IPS-11a (cell line): ENCODE measurements at regions not wholly inside any gene's neighbourhood (a gene's known extent, or its start where the extent isn't known, plus 50 kb on each side); places are given as distances from the start of the nearest gene placed in this dataset.

ENCODE experiments used
- H3K4me3 ChIP-seq: one replicate; pipeline ENCODE4 v1.5.1; 2013; ENCODE audit warnings: low read depth, low read length, control low read depth

DNA sequence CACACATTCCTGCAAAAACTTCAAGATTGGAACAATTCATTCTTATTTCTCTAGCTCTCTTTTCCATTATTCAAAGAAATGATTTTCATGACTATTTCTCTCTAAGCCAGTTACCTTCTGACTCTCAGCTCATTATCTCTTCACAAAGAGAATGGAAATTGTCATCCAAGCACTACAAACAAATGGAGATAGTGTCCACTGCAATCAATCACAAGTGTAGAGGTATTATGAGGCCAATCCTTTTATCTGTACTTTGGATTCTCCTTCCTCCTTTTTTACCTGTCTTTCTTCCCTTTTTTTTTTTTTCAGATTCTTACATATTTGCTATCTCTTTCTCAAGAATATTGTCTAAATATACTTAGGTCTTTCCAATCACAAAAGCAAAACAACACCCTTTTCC, 497.7 kb upstream of the MEF2C start:
- H3K4me3 ChIP-seq: no peak overlapping the region

GRCh38 chr5:89377767-89378455, 494.9 kb upstream of the MEF2C start:
- H3K4me3 ChIP-seq: no peak overlapping the region

DNA sequence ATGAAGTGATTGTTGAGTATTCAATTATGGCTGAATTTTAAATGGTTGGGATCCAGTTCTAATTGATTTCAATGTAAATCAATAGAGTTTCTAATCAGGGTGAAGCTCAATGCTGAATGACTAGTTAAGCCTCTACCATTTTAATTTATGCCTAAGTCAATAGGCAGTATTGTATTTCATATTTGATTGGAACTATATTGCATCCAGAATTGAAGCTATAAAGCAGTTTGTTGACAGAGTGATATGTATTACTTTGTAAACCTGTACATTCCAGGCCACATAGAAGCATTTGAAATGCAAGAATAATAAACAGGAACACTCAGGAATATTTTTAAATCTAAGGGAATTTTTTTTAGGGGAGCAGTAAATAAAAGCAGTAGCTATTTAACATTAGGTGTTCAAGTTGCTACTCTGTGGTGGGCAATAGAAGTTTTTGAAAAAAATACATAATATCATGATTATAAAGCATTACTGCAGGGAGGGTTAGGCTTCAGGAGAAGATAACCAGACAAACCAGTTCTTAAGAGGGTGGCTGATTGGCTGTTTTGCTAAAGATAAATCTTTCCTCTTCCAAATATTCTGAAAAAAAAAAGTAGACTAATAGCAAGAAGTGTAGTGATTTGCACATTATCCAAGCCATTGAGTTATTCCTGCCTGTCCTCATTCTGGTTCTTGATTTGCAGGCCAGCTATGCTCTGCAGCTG, 492.0 kb upstream of the MEF2C start:
- no peak overlapping the region for H3K4me3 ChIP-seq

DNA sequence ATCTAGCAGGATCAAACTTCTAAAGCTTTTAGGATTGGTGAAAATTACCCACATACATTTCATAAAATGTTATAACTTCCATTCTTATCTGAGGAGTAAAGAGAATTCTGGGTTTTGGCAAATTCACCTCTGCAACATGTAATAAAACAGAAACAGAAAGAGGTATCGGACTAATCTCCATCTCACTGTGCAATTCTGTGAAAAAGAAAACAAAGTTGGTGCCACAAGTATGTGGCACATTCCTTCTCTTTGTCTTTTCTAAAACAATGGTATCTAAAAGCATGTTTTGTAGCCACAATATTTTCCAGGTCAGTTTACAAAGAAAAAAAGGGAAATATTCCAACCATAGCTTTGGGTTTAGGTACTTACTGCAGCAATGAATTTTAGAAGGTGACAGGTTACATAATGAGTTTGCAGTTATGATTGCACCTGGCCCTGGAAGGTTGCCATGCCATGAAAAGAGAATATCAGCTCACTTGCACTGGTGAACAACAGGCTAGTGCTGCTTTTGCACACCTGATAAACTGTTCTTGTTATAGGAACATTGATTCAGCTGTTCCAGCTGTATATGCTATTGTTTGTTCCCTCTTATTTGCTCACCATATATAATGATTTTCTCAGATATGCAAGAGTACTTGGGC, 491.3 kb upstream of the MEF2C start:
- H3K4me3 ChIP-seq: no peak overlapping the region

DNA sequence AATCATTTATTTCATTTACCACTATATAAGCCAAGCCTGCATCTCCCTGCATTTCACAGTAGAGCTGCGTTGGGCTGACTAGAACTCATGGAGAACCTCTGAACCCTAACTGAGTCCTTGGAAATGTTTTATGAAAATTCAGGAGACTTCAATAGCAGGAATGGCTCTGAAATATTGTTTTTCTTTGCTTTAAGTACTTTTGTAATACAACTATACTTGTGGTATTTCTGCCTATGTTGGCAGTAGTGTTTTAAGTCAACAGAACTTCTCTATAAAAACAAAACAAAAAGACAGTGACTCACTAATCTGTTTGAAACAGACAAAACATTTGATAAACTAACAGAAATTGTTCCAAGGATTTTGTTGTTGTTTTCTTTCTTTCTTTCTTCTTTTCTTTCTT, 489.2 kb upstream of the MEF2C start:
- H3K4me3 ChIP-seq: no peak overlapping the region

DNA sequence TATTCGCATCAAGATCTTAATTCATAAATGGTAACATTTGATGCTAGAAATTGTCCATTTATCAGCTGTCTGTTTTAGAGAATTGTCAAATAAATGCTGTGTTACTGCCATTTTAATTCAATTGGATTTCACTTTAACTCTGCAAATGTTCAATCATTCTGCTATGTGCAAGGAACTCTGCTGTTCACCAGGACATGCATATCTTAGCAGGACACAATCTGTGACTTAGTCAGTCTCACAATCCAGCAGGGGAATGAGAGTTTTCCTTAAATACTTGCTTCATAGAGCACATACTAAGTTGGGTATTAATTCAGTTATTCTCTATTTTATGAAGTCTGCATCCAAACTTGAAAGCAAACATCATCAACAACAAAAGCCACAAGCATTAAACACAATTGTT, 488.7 kb upstream of the MEF2C start:
- H3K4me3 ChIP-seq: no peak overlapping the region

DNA sequence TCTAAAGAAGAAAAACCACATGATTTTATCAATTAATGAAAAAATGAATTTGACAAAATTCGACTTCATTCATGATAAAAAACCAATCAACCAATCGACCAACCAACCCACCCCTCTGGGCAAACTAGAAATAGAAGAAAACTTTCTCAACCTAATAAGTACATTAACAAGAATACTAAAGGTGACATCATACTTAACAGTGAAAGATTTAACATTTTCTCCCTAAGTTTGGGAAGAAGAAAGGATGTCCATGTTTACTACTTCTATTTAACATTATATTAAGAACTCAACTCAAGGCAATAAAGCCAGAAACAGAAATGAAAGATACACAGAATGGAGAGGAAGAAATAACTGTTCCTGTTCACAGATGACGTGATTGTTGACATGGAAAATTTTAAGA, 476.1 kb upstream of the MEF2C start:
- no peak overlapping the region for H3K4me3 ChIP-seq

DNA sequence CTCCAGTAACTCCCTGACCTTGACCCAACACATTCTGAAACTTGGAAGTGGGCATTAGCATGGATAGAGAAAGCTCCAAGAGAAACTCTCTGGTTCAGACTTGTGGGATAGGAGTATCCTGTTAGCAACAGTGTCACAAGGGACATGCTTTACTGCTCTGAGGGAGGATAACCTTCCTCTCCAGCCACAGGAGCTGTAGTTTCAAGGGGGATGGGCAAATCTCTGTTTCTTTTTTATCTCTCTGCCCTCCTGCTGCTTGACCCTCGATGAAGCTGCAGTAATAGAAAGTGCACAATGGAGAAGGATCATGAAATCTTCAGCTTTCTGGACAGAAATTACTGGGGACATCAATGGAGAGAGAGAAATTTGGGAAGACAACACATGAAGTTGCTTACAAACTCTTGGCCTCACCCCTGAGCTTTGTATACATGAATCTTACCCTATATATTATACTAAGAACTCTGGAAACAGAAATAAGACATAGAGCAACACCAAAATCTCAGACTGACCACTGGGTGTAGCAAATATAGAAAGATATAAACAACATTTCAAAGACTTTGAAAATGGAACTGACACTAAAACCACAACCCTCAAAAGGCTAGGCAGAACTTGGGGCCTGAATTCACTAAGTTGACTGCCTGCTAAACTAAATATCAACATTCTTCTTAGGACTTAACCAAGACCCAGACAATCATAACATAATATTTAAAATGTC, 471.0 kb upstream of the MEF2C start:
- no peak overlapping the region for H3K4me3 ChIP-seq

DNA sequence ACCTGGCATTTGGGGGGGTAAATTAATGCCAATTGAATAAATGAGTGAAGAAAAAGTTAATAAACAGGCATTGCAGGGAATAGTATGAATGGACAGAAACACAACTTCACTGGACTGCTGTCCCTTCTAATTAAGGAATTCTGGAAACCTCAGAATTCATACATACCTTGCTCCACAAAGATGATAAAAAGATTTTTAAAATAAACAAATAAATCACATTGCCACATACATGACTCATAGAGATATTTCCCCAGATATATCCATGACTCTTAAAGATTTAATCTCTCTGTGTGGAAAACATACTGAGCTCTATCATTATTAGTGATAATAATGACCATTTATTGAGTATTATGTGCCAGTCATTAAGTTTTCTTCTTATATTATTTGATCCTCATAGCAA, 469.0 kb upstream of the MEF2C start:
- H3K4me3 ChIP-seq: no peak overlapping the region

DNA sequence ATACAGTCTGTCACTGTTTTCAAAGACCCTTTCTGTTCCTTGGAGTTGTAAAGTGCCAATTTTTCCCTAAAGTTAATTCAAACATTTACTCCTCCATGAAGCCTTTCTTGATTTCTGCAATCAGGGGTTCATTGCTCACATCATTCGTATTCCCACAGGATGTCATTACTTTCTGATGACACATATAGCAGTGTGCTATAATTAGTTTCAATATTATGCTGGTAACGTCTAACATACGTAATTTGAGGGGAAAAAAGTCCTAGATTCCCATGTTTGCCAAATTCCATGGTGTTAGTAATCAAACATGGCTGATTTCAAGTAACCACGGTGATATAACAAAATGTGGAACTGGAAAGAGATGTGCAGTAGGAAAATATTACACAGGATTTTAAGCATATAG, 468.2 kb upstream of the MEF2C start:
- H3K4me3 ChIP-seq: no peak overlapping the region

- H3K4me3 ChIP-seq: no peak overlapping the region
Observed at GRCh38 chr5:89350684-89351083, 467.7 kb upstream of the MEF2C start.

- H3K4me3 ChIP-seq: no peak overlapping the region
Observed at GRCh38 chr5:89349246-89349980, 466.4 kb upstream of the MEF2C start.

DNA sequence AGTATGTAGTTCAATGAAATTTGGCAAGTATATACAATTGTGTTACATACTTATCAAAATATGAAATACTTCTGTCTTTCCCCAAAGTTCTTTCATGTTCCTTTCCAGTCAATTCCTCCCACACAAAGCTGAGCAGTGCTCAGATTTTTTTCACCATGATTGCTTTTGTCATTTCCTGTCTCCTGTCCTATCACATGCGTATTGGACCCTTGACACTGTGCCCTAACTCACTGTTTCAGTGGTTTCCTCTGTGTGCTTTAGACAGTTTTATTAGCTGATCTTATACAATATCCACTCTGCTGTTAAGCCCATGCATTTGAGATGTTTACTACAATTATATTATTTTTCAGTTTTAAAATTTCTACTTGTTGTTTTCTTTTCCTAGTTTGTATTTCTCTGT, 463.6 kb upstream of the MEF2C start:
- H3K4me3 ChIP-seq: no peak overlapping the region

DNA sequence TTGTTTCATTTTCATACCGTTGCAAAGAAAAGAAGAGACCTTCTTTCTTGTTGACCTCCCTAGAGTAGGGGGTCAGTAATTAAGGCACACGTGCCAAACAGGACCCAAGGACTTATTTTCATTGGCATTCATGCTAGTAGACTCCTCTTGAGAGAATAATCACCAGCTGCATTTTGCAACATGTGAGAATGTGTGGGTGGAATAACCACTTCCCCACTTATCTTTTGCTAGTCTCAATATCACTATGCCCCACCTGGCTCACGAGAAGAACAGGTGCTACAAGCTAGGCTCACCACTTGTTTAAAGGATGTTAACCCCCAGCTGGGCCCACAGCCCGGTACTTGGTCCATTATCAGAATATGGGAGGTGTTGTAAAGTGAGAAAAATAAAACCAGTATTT, 460.7 kb upstream of the MEF2C start:
- no peak overlapping the region for H3K4me3 ChIP-seq

DNA sequence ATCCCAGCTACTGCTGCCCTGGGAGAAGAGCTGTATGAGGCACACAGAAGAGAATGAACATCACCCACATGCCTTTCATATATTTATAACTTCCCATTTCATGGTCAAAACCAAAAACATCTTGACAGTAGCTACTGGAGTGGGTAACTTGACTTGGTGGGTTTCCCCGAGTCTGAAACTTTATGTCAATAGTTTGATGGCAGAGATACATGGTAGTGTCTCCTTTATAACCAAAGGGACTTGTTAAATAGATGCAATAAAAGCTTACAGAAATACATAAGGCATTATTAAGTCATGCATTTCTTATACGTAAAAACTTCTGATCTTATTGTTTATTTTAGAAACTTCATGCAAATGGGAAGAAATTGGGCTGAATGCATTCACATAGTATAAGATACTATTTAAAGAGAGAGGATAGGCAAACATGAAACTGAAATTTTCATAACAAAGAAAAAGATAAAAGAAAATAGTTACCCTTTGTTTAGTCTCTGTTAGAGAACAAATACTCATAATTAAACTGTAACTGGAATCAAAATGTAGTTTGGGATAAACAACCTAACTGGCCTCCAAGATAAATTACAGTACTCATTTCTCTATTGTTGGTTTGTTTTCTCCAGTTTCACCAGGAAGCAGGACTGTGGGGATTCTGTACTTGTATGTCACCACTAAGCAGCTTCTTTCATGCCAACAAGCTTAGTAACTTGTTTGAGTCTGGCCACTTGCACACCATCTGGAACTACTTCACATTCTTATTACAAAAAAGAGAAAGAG, 459.3 kb upstream of the MEF2C start:
- H3K4me3 ChIP-seq: no peak overlapping the region

DNA sequence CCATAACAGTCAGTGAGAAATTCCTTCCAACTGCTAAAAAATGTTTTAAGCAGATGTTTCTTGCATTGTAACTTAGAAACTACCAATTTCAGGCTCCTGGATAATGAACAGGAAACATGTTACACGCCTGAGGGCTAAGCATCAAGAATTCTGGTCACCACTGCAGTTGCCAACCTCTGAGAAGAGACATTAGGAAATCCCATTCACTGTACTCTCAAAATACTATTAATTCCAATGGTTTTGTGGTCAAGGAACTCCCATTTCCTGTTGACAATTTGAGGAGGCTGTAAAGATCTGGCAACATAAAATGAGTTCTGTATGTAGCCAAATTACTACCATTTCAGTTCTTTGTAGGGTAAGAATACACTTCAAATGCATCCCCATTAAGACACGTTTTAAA, 456.0 kb upstream of the MEF2C start:
- no peak overlapping the region for H3K4me3 ChIP-seq

DNA sequence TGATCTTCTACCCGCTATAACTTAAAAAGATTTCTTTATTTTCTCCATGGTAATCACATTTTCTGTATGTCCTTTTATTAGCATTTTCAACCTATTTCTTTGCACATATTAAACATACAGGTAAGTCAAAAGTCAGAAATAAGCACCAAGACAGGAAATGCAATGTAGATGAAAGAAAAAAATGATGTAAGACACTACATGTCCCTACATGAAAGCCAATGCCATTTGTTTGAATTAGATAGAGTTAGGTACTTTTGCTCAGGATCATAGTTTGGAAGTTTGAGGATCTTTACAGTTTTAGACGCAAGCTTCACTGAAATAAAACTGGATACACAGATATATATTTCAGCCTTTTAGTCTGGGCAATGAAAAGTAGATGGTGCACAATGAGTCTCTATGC, 453.1 kb upstream of the MEF2C start:
- no peak overlapping the region for H3K4me3 ChIP-seq

DNA sequence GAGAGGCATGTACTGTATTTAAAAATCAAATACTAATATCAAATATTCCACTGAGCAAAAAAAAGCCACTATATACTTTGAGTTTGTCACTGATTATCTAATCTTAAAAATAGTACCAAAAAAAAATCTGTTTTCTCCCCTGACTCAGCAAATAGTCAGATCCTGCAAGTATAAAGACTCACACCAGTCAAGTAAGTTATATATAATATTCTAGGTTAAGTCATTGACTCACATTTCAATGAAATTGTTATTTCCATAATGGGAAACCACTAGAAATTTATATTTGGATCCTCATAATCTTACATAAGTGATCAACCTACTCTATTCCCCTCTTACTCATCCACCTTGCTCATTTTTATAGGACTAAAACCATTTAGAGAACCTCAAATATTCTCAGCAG, 447.2 kb upstream of the MEF2C start:
- H3K4me3 ChIP-seq: no peak overlapping the region

DNA sequence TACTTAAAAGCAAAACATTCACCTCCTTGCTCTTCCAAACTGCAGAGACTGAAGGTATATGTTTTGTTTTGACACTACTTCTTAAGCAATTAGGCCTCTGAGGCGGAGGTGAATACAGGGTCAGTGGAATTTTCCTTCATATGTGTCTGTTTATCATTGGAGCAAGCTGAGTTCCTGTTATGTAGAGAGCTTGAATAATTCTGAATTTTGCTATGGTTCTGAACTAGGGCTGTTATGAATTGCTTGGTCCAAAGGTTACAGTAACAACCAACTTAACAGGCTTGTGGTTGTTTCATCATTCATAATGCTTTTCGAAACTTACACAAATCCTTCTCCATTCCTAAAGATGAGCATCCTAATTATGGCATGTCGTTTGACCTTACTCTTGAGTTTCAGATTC, 444.6 kb upstream of the MEF2C start:
- no peak overlapping the region for H3K4me3 ChIP-seq

DNA sequence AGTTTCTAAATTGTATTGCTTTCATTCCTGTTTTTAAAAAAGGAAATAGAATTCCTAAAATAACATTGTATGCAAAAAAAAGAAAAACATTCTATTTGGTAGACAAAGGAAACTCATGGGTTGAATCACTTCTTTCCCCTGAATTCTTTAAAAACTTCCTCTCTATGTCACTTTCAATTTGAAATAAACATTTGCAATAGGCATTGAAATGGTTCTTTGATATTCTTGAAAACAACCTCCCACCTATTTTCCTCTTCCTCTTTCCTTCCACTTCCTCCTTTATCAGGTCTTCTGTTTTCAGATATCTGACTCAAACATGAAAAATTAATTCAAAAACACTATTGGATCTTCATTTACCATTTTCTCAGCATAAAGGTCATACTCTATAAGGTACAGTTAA, 442.0 kb upstream of the MEF2C start:
- no peak overlapping the region for H3K4me3 ChIP-seq
